ENCODE measurements at regions not wholly inside any gene's neighbourhood (a gene's known extent, or its start where the extent isn't known, plus 50 kb on each side); places are given as distances from the start of the nearest gene placed in this dataset.

GRCh38 chr1:56153276-56153675 is 426.1 kb downstream of the PLPP3 start:
- no peaks in the 10 kb centered on the region for H3K27me3 ChIP-seq (ENCODE audit: insufficient read depth, low read length)
- H3K4me1 ChIP-seq (ENCODE audit: insufficient read depth, low read length), result no peaks in the 10 kb centered on the region
- H3K79me1 ChIP-seq (ENCODE audit: insufficient read depth, low read depth, low read length, poor library complexity, severe bottlenecking), result no peaks in the 10 kb centered on the region
- no peak overlapping the region; a peak in 1 of 7 replicates for H3K27ac Mint-ChIP-seq
- no peak overlapping the region for H3K14ac ChIP-seq (ENCODE audit: insufficient read depth, low read length)
- no peak overlapping the region for H2BK15ac ChIP-seq (ENCODE audit: low read depth, low read length)
- no peak overlapping the region for H3K18ac ChIP-seq (ENCODE audit: insufficient read length, low read depth, low read length)
- no peak for TF ChIP-seq CTCF (conservative IDR thresholded peaks at IDR 0.05)
- no peak overlapping the region for H4K8ac ChIP-seq (replicated peaks; ENCODE audit: insufficient read length, low read depth, low read length)
- no peaks in the 10 kb centered on the region; the same call in 1 of the 2 replicates for H3K27me3 Mint-ChIP-seq (ENCODE audit: low read depth)
- H3K4me1 Mint-ChIP-seq, result 0 out of 4 replicates have a peak, but pooled peaks cover 0 to 2% of the 10 kb centered on the region in 2 experiments
- no peak overlapping the region for H2BK20ac ChIP-seq (ENCODE audit: low read depth, low read length, poor library complexity, severe bottlenecking)
- H3K23ac ChIP-seq (ENCODE audit: insufficient read length, low read depth, low read length), result no peak overlapping the region
- no peak overlapping the region for H4K5ac ChIP-seq (ENCODE audit: insufficient read length, low read depth, low read length)
- H3K9ac ChIP-seq (ENCODE audit: extremely low read depth, insufficient read length, low read length), result no peak overlapping the region
- no peaks in the 10 kb centered on the region for H4K20me1 ChIP-seq (ENCODE audit: control insufficient read depth, insufficient read depth, insufficient read length)
- no peak overlapping the region for H2AFZ ChIP-seq (ENCODE audit: low read length)
- no peaks in the 10 kb centered on the region for H3K23me2 ChIP-seq (ENCODE audit: insufficient read length, low read depth, low read length, poor library complexity, severe bottlenecking)
- no peak overlapping the region for H2BK5ac ChIP-seq (ENCODE audit: insufficient read length, low read length)
- H3K56ac ChIP-seq (ENCODE audit: insufficient read length, low read depth, low read length), result no peak overlapping the region
- no CpG with 5 or more reads among the region's 2 CpGs for WGBS (ENCODE audit: extremely low coverage, insufficient read length, low lambda C conversion rate)
- no peak overlapping the region for H3K4me3 Mint-ChIP-seq
- H3K4me2 ChIP-seq (ENCODE audit: insufficient read depth, insufficient read length, low read length), result no peak overlapping the region
- no peak for DNase-seq
- H3K79me2 ChIP-seq (ENCODE audit: insufficient read depth, low read length), result no peaks in the 10 kb centered on the region
- no peaks in the 10 kb centered on the region; a peak in 1 of 5 replicates for H3K9me3 Mint-ChIP-seq
- no peak overlapping the region for H2AK5ac ChIP-seq (ENCODE audit: insufficient read length, low read length)
- H3K9me3 ChIP-seq (ENCODE audit: control insufficient read depth, low read depth, low read length), result no peaks in the 10 kb centered on the region
- no peak overlapping the region for H3T11ph ChIP-seq (ENCODE audit: low read length)
- H3K4ac ChIP-seq (ENCODE audit: low read depth, low read length), result no peak overlapping the region
- no peaks in the 10 kb centered on the region for H3K36me3 Mint-ChIP-seq (ENCODE audit: insufficient read depth in 1 of 3, low read depth in 3 of 3)
- H2BK12ac ChIP-seq (ENCODE audit: insufficient read length, low read depth, low read length), result no peak overlapping the region
- H2BK120ac ChIP-seq (ENCODE audit: low read depth, low read length, poor library complexity, severe bottlenecking), result no peak overlapping the region
- no peak overlapping the region for H3K27ac ChIP-seq (ENCODE audit: insufficient read length, low read depth, low read length)
- no peak overlapping the region for H4K91ac ChIP-seq (ENCODE audit: insufficient read length, low read depth, low read length)

Measured in H9 (cell line).